Caco-2 (cell line): ENCODE measurements at regions not wholly inside any gene's neighbourhood (a gene's known extent, or its start where the extent isn't known, plus 50 kb on each side); places are given as distances from the start of the nearest gene placed in this dataset.

Experiments
- BruUV-seq: library from RNA; stranded (reverse); fragments of 400-500 nt; replicated peaks from 2 replicates; lab custom pipeline; 2021; lab: Mats Ljungman, UMichigan
- CTCF ChIA-PET: fragments of 300-600 bp; sonication (Branson Sonifier 250); formaldehyde crosslinking; loops from one replicate; lab custom pipeline; 2022; ENCODE audit warnings: antibody characterized with exemption; lab: Charles Lee
- POLR2A ChIA-PET: fragments of 300-600 bp; sonication (Branson Sonifier 250); formaldehyde crosslinking; loops from one replicate; lab custom pipeline; 2022; ENCODE audit warnings: antibody characterized with exemption; lab: Charles Lee
- DNase-seq, 2 experiments: peaks; one replicate each; pipeline versions ENCODE4 v3.0.0 to v3.0.0-alpha.2; 2020 to 2022
- H3K27me3 ChIP-seq: replicated peaks from 2 replicates; pipeline ENCODE4 v1.6.0; 2011; ENCODE audit warnings: low read length; ENCODE audit not compliant: control insufficient read depth, insufficient read depth
- H3K36me3 ChIP-seq: 2 replicates; pipeline ENCODE4 v1.5.1; 2011; ENCODE audit warnings: low read length; ENCODE audit not compliant: control insufficient read depth, insufficient read depth
- H3K4me1 ChIP-seq: fragments of 250-450 bp; sonication (Bioruptor Pico); 2 replicates; pipeline ENCODE4 v1.5.1; 2020; ENCODE audit warnings: mild to moderate bottlenecking
- H3K4me3 ChIP-seq: 2 replicates; pipeline ENCODE4 v1.5.1; 2011; ENCODE audit warnings: low read depth, mild to moderate bottlenecking, control low read depth, low read length
- H3K9me3 ChIP-seq: fragments of 250-450 bp; sonication (Bioruptor Pico); 2 replicates; pipeline ENCODE4 v1.5.1; 2020; ENCODE audit warnings: mild to moderate bottlenecking, moderate library complexity
- H3K27ac Mint-ChIP-seq: one replicate; pipeline ENCODE4 v1.8.0; 2022; ENCODE audit warnings: mixed read lengths; ENCODE audit not compliant: unreplicated experiment
- H3K27me3 Mint-ChIP-seq: one replicate; pipeline ENCODE4 v1.8.0; 2022; ENCODE audit warnings: mixed read lengths; ENCODE audit not compliant: insufficient read depth, unreplicated experiment
- H3K36me3 Mint-ChIP-seq: one replicate; pipeline ENCODE4 v1.8.0; 2022; ENCODE audit warnings: mild to moderate bottlenecking, mixed read lengths; ENCODE audit not compliant: insufficient read depth, unreplicated experiment
- H3K4me1 Mint-ChIP-seq: one replicate; pipeline ENCODE4 v1.8.0; 2022; ENCODE audit warnings: low read depth, mixed read lengths; ENCODE audit not compliant: unreplicated experiment
- H3K4me3 Mint-ChIP-seq: one replicate; pipeline ENCODE4 v1.8.0; 2022; ENCODE audit warnings: mild to moderate bottlenecking, moderate library complexity, mixed read lengths; ENCODE audit not compliant: unreplicated experiment
- H3K9me3 Mint-ChIP-seq: one replicate; pipeline ENCODE4 v1.8.0; 2022; ENCODE audit warnings: mixed read lengths; ENCODE audit not compliant: unreplicated experiment
- intact Hi-C: fragments of 100-400 bp; cut with micrococcal nuclease; formaldehyde crosslinking; loops from one replicate; pipeline ENCODE4 v1.10.0; 2022; ENCODE audit not compliant: unreplicated experiment
- TF ChIP-seq, protein P1 (sequence below), 2 experiments: fragments of 200-600 bp in 1 of 2; IDR thresholded peaks; 1 replicate in 1 of 2; 2 replicates in 1 of 2; pipeline versions ENCODE4 v1.5.1 to v1.8.0; 2011 to 2022; ENCODE audit warnings: antibody characterized with exemption in 1 of 2, control low read depth in 1 of 2, inconsistent platforms in 1 of 2, low read depth in 1 of 2, low read length in 1 of 2, mild to moderate bottlenecking in 1 of 2, moderate library complexity in 1 of 2; ENCODE audit not compliant: insufficient read depth in 1 of 2, severe bottlenecking in 1 of 2, unreplicated experiment in 1 of 2

DNA sequence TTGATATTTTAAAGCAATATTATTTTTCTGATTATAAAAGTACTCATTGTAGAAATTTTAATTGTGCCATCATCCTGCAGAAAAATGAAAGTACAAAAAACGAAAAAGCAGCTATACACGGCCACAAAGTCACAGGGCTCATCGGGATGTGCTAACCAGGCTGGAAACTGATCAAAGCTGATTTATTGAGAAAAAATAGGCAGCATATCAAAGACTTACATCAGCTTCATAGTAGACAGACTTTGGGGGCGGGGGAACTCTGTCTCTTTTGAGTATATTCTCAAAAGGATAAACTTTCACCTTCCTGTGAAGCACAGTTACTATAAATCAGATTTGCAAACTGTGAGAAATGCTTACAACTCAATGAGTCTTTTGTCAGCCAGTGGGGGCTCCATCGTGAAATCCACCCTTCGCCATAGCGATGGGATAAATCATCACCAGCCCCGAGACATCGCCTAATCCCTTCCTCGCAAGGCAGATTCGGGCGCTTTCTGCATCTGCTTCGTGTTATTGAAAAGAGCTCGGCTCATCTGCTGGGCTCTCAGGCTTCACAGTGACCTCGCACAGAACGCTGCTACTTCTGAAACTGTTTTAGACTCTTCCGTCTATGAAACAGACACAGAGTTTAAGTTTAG is 69.2 kb upstream of the ERG start:
- Mint-ChIP-seq H3K9me3 (no peaks in the 10 kb centered on the region), H3K27ac (no peak overlapping the region), H3K27me3 (peaks cover 9% of the 10 kb centered on the region), H3K4me1 (no peaks in the 10 kb centered on the region), H3K4me3 (no peak overlapping the region), H3K36me3 (no peaks in the 10 kb centered on the region)
- no peak for DNase-seq
- intact Hi-C loops = no loop called here
- Histone ChIP-seq H3K4me1 (no peaks in the 10 kb centered on the region), H3K9me3 (no peaks in the 10 kb centered on the region), H3K27me3 (no peaks in the 10 kb centered on the region), H3K36me3 (no peaks in the 10 kb centered on the region), H3K4me3 (no peak overlapping the region)
- POLR2A ChIA-PET = no interaction called here
- TF ChIP-seq, protein P1, sequence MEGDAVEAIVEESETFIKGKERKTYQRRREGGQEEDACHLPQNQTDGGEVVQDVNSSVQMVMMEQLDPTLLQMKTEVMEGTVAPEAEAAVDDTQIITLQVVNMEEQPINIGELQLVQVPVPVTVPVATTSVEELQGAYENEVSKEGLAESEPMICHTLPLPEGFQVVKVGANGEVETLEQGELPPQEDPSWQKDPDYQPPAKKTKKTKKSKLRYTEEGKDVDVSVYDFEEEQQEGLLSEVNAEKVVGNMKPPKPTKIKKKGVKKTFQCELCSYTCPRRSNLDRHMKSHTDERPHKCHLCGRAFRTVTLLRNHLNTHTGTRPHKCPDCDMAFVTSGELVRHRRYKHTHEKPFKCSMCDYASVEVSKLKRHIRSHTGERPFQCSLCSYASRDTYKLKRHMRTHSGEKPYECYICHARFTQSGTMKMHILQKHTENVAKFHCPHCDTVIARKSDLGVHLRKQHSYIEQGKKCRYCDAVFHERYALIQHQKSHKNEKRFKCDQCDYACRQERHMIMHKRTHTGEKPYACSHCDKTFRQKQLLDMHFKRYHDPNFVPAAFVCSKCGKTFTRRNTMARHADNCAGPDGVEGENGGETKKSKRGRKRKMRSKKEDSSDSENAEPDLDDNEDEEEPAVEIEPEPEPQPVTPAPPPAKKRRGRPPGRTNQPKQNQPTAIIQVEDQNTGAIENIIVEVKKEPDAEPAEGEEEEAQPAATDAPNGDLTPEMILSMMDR (IDR thresholded peaks at IDR 0.05; ENCODE audit: insufficient read depth in 1 of 2, low read depth in 1 of 2, low read length in 1 of 2, severe bottlenecking in 1 of 2, unreplicated experiment in 1 of 2) = no peak
- no TSS peak for BruUV-seq
- CTCF ChIA-PET = no interaction called here

DNA sequence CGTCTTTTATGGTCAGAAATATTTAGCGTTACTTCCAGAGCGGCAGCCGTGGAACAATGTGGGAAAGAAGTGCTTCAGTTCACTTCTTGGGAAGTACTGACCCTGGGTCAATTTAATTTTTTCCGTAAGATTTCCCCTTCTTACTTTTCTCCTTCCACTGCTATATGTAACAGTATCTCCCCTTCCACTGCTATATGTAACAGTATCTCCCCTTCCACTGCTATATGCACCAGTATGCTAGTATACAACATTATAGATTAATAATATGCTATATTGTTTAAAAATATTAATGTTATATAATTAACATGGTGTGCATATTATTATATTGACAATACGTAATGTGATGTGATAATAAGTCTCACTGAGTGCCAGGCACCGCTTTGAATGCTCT is 69.7 kb upstream of the ERG start:
- H3K4me1 Mint-ChIP-seq = no peaks in the 10 kb centered on the region
- Histone ChIP-seq H3K36me3 (no peaks in the 10 kb centered on the region), H3K9me3 (no peaks in the 10 kb centered on the region), H3K27me3 (no peaks in the 10 kb centered on the region), H3K4me1 (no peaks in the 10 kb centered on the region), H3K4me3 (no peak overlapping the region)
- DNase-seq = no peak
- BruUV-seq = no TSS peak
- POLR2A ChIA-PET = no interaction called here
- H3K9me3 Mint-ChIP-seq = no peaks in the 10 kb centered on the region
- peaks cover 9% of the 10 kb centered on the region for H3K27me3 Mint-ChIP-seq
- no peak overlapping the region for H3K27ac Mint-ChIP-seq
- H3K4me3 Mint-ChIP-seq = no peak overlapping the region
- intact Hi-C loops = no loop called here
- no peaks in the 10 kb centered on the region for H3K36me3 Mint-ChIP-seq
- TF ChIP-seq, protein P1 (IDR thresholded peaks at IDR 0.05; ENCODE audit: insufficient read depth in 1 of 2, low read depth in 1 of 2, low read length in 1 of 2, severe bottlenecking in 1 of 2, unreplicated experiment in 1 of 2) = no peak
- CTCF ChIA-PET = no interaction called here

- Histone ChIP-seq H3K4me1 (no peaks in the 10 kb centered on the region), H3K36me3 (no peaks in the 10 kb centered on the region), H3K4me3 (no peak overlapping the region), H3K9me3 (no peaks in the 10 kb centered on the region), H3K27me3 (no peaks in the 10 kb centered on the region)
- H3K27ac Mint-ChIP-seq = no peak overlapping the region
- H3K4me1 Mint-ChIP-seq = no peaks in the 10 kb centered on the region
- intact Hi-C loops = no loop called here
- POLR2A ChIA-PET = no interaction called here
- TF ChIP-seq, protein P1 (IDR thresholded peaks at IDR 0.05; ENCODE audit: insufficient read depth in 1 of 2, low read depth in 1 of 2, low read length in 1 of 2, severe bottlenecking in 1 of 2, unreplicated experiment in 1 of 2) = no peak
- H3K36me3 Mint-ChIP-seq = no peaks in the 10 kb centered on the region
- peaks cover 11% of the 10 kb centered on the region for H3K27me3 Mint-ChIP-seq
- no peaks in the 10 kb centered on the region for H3K9me3 Mint-ChIP-seq
- no peak overlapping the region for H3K4me3 Mint-ChIP-seq
- CTCF ChIA-PET = no interaction called here
- BruUV-seq = no TSS peak
- DNase-seq = no peak
These were observed 71.5 kb upstream of the ERG start for GRCh38 chr21:38569733-38570132.
